ENCODE measurements at regions not wholly inside any gene's neighbourhood (a gene's known extent, or its start where the extent isn't known, plus 50 kb on each side); places are given as distances from the start of the nearest gene placed in this dataset.

DNA sequence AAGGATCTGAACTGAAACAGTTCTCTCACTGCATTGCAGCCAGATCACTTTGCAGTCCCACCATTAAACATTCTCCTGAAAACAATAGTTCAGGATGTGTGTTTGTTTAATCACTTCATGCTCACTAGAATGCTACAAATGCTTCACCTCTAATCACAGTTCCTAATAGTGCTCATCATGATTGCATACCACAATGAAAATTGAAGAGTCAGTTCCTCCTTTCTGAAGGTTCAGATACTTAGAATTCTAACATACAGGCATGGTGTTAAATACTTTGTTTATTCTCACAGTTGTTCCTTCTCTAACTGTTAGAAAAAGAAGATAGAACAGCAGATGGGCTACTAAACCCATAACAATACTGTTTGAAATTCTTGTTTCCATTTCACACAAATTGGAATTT lies 622.3 kb upstream of the ACVR2A start:
- TF ChIP-seq, protein P1, sequence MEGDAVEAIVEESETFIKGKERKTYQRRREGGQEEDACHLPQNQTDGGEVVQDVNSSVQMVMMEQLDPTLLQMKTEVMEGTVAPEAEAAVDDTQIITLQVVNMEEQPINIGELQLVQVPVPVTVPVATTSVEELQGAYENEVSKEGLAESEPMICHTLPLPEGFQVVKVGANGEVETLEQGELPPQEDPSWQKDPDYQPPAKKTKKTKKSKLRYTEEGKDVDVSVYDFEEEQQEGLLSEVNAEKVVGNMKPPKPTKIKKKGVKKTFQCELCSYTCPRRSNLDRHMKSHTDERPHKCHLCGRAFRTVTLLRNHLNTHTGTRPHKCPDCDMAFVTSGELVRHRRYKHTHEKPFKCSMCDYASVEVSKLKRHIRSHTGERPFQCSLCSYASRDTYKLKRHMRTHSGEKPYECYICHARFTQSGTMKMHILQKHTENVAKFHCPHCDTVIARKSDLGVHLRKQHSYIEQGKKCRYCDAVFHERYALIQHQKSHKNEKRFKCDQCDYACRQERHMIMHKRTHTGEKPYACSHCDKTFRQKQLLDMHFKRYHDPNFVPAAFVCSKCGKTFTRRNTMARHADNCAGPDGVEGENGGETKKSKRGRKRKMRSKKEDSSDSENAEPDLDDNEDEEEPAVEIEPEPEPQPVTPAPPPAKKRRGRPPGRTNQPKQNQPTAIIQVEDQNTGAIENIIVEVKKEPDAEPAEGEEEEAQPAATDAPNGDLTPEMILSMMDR (IDR thresholded peaks at IDR 0.05; ENCODE audit: poor library complexity, severe bottlenecking): no peak
- no peaks in the 10 kb centered on the region for H3K9me3 ChIP-seq (ENCODE audit: severe bottlenecking)

GRCh38 chr2:147214914-147215313 lies 629.9 kb upstream of the ACVR2A start:
- H3K27ac ChIP-seq (ENCODE audit: poor library complexity, severe bottlenecking): no peak overlapping the region
- H3K4me1 ChIP-seq (ENCODE audit: insufficient read depth, poor library complexity, severe bottlenecking): no peaks in the 10 kb centered on the region
- no peaks in the 10 kb centered on the region for H3K9me3 ChIP-seq (ENCODE audit: severe bottlenecking)
- H3K4me3 ChIP-seq (ENCODE audit: severe bottlenecking): no peak overlapping the region
- H3K27me3 ChIP-seq (ENCODE audit: insufficient read depth, poor library complexity, severe bottlenecking): no peaks in the 10 kb centered on the region
- TF ChIP-seq, protein P1 (IDR thresholded peaks at IDR 0.05; ENCODE audit: poor library complexity, severe bottlenecking): no peak
- H3K36me3 ChIP-seq (ENCODE audit: low read depth): no peaks in the 10 kb centered on the region
- ATAC-seq (ENCODE audit: low read depth) (no peak), DNase-seq (ENCODE audit: low spot score) (no peak)

More for the DNA sequence above, 622.3 kb upstream of the ACVR2A start:
- no peak overlapping the region for H3K27ac ChIP-seq (ENCODE audit: poor library complexity, severe bottlenecking)
- no peak for ATAC-seq (ENCODE audit: low read depth)
- H3K36me3 ChIP-seq (ENCODE audit: low read depth): no peaks in the 10 kb centered on the region
- no peaks in the 10 kb centered on the region for H3K27me3 ChIP-seq (ENCODE audit: insufficient read depth, poor library complexity, severe bottlenecking)
- H3K4me1 ChIP-seq (ENCODE audit: insufficient read depth, poor library complexity, severe bottlenecking): no peaks in the 10 kb centered on the region
- no peak overlapping the region for H3K4me3 ChIP-seq (ENCODE audit: severe bottlenecking)
- DNase-seq (ENCODE audit: low spot score): no peak

DNA sequence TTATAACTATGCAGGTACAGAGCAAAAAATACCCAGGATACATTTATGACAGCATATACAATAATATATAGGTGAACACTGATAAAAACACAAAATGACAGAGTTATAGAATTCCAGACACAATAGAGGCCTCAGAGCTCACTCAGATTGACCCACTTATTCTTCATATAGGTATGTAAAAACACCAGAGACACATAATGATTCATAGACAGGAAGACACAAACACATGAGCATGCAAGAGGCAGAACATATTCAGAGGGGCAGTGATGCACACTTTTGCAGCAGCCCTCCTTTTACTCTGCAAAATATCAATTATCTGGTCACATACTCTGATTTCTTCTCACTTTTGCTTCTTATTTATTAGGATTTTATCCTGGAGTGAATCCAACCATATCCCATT lies 633.3 kb upstream of the ACVR2A start:
- ATAC-seq (ENCODE audit: low read depth) (no peak), DNase-seq (ENCODE audit: low spot score) (no peak)
- TF ChIP-seq, protein P1 (IDR thresholded peaks at IDR 0.05; ENCODE audit: poor library complexity, severe bottlenecking): no peak
- no peak overlapping the region for H3K27ac ChIP-seq (ENCODE audit: poor library complexity, severe bottlenecking)
- no peaks in the 10 kb centered on the region for H3K36me3 ChIP-seq (ENCODE audit: low read depth)
- no peaks in the 10 kb centered on the region for H3K27me3 ChIP-seq (ENCODE audit: insufficient read depth, poor library complexity, severe bottlenecking)
- no peaks in the 10 kb centered on the region for H3K4me1 ChIP-seq (ENCODE audit: insufficient read depth, poor library complexity, severe bottlenecking)
- no peaks in the 10 kb centered on the region for H3K9me3 ChIP-seq (ENCODE audit: severe bottlenecking)
- H3K4me3 ChIP-seq (ENCODE audit: severe bottlenecking): no peak overlapping the region

- Histone ChIP-seq H3K36me3 (ENCODE audit: low read depth) (no peaks in the 10 kb centered on the region), H3K4me1 (ENCODE audit: insufficient read depth, poor library complexity, severe bottlenecking) (no peaks in the 10 kb centered on the region), H3K27ac (ENCODE audit: poor library complexity, severe bottlenecking) (no peak overlapping the region), H3K27me3 (ENCODE audit: insufficient read depth, poor library complexity, severe bottlenecking) (no peaks in the 10 kb centered on the region), H3K9me3 (ENCODE audit: severe bottlenecking) (peaks cover 2% of the 10 kb centered on the region), H3K4me3 (ENCODE audit: severe bottlenecking) (no peak overlapping the region)
- TF ChIP-seq, protein P1 (IDR thresholded peaks at IDR 0.05; ENCODE audit: poor library complexity, severe bottlenecking): no peak
- DNase-seq (ENCODE audit: low spot score) (no peak), ATAC-seq (ENCODE audit: low read depth) (no peak)
Observed at GRCh38 chr2:147204102-147204501, 640.7 kb upstream of the ACVR2A start.

DNA sequence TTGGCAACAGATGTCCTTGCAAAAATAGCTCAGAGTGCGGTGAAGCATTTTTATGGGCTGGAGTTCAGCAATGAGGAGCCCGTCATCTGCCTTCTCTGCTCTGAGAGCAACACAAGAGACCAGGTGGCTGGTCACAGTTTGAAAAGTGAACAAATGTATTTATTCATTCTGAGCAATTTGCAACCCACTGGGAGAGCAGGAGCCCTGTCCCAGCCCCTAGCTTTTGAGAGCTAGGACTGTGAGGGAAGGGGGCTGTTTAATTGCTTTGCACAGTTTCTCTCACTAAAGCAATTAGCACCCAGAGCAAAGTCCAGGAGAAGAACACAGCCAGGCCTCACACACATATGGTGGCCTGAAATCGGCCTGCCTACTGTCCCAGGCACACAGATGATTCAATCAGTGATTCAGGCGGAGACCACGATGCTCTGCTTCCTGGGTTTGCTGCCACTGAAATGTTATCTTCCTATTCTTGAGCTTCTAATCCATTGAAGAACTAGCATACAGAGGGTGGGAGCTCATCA lies 646.1 kb upstream of the ACVR2A start:
- H3K4me3 ChIP-seq (ENCODE audit: severe bottlenecking): no peak overlapping the region
- H3K4me1 ChIP-seq (ENCODE audit: insufficient read depth, poor library complexity, severe bottlenecking): no peaks in the 10 kb centered on the region
- DNase-seq (ENCODE audit: low spot score): no peak
- no peak for ATAC-seq (ENCODE audit: low read depth)
- no peaks in the 10 kb centered on the region for H3K27me3 ChIP-seq (ENCODE audit: insufficient read depth, poor library complexity, severe bottlenecking)
- no peak overlapping the region for H3K27ac ChIP-seq (ENCODE audit: poor library complexity, severe bottlenecking)
- no peaks in the 10 kb centered on the region for H3K9me3 ChIP-seq (ENCODE audit: severe bottlenecking)
- no peaks in the 10 kb centered on the region for H3K36me3 ChIP-seq (ENCODE audit: low read depth)
- TF ChIP-seq, protein P1 (IDR thresholded peaks at IDR 0.05; ENCODE audit: poor library complexity, severe bottlenecking): no peak

Data from RWPE2 (cell line).